HepG2 (cell line): ENCODE measurements at regions not wholly inside any gene's neighbourhood (a gene's known extent, or its start where the extent isn't known, plus 50 kb on each side); places are given as distances from the start of the nearest gene placed in this dataset.

Experiments used
- CBX2 ChIP-seq, 2 experiments: fragments of 200-600 bp in 1 of 2; sonication (generic); formaldehyde crosslinking in 1 of 2; IDR thresholded peaks; 2 replicates each; pipeline versions ENCODE4 v1.7.0 to v1.8.1; 2018 to 2022; ENCODE audit warnings: low read depth in 2 of 2, low read length in 1 of 2, mild to moderate bottlenecking in 1 of 2, missing genetic modification reagents in 1 of 2
- CBX5 ChIP-seq: sonication (generic); formaldehyde crosslinking; IDR thresholded peaks from 2 replicates; pipeline ENCODE4 v1.4.0; 2020; ENCODE audit warnings: missing genetic modification reagents, borderline replicate concordance
- ELF1 ChIP-seq: sonication (generic); formaldehyde crosslinking; IDR thresholded peaks from 2 replicates; pipeline ENCODE4 v1.4.0; 2020; ENCODE audit warnings: missing genetic modification reagents
- GZF1 ChIP-seq: sonication (generic); formaldehyde crosslinking; IDR thresholded peaks from 2 replicates; pipeline ENCODE4 v1.5.1; 2020; ENCODE audit warnings: mild to moderate bottlenecking, missing genetic modification reagents
- HMGXB3 ChIP-seq: sonication (generic); formaldehyde crosslinking; IDR thresholded peaks from 2 replicates; pipeline ENCODE4 v1.4.0; 2020; ENCODE audit warnings: missing genetic modification reagents, borderline replicate concordance
- HNRNPK ChIP-seq: fragments of 200-400 bp; formaldehyde crosslinking; IDR thresholded peaks from 2 replicates; pipeline ENCODE4 v1.6.1; 2018; ENCODE audit warnings: low read length, low read depth, moderate library complexity, mild to moderate bottlenecking; ENCODE audit not compliant: poor library complexity, severe bottlenecking
- KDM6A ChIP-seq: IDR thresholded peaks from 2 replicates; pipeline ENCODE4 v1.6.1; 2016; ENCODE audit warnings: low read depth
- MAFK ChIP-seq, 2 experiments: IDR thresholded peaks in 1 of 2; conservative IDR thresholded peaks in 1 of 2; 2 replicates each; pipeline ENCODE4 v1.6.1; 2011; ENCODE audit warnings: improper control_type of control experiment in 2 of 2, low read length in 2 of 2
- MYPOP ChIP-seq: sonication (generic); formaldehyde crosslinking; IDR thresholded peaks from 2 replicates; pipeline ENCODE4 v1.8.1; 2023; ENCODE audit warnings: mild to moderate bottlenecking, moderate library complexity, missing genetic modification reagents
- ONECUT2 ChIP-seq: sonication (generic); formaldehyde crosslinking; IDR thresholded peaks from 2 replicates; pipeline ENCODE4 v1.4.0; 2020; ENCODE audit warnings: missing genetic modification reagents
- RFXAP ChIP-seq: sonication (generic); formaldehyde crosslinking; IDR thresholded peaks from 2 replicates; pipeline ENCODE4 v1.4.0; 2020; ENCODE audit warnings: missing genetic modification reagents, borderline replicate concordance
- TRIM24 ChIP-seq: sonication (generic); formaldehyde crosslinking; IDR thresholded peaks from 2 replicates; pipeline ENCODE4 v1.8.0; 2022; ENCODE audit warnings: mild to moderate bottlenecking, missing genetic modification reagents
- ZNF225 ChIP-seq: sonication (generic); formaldehyde crosslinking; IDR thresholded peaks from 2 replicates; pipeline ENCODE4 v1.4.0; 2020; ENCODE audit warnings: mild to moderate bottlenecking, missing genetic modification reagents
- ZNF3 ChIP-seq: IDR thresholded peaks from 2 replicates; pipeline ENCODE4 v1.7.0; 2017; ENCODE audit warnings: inconsistent platforms
- TF ChIP-seq, protein P1 (sequence below): IDR thresholded peaks from 2 replicates; pipeline ENCODE4 v1.6.1; 2016; ENCODE audit warnings: low read depth, control low read depth
- TF ChIP-seq, protein P2 (sequence below): sonication (generic); formaldehyde crosslinking; IDR thresholded peaks from 2 replicates; pipeline ENCODE4 v1.4.0; 2020; ENCODE audit warnings: missing genetic modification reagents
- TF ChIP-seq, protein P3 (sequence below): sonication (generic); formaldehyde crosslinking; IDR thresholded peaks from 2 replicates; pipeline ENCODE4 v1.4.0; 2020; ENCODE audit warnings: missing genetic modification reagents
- TF ChIP-seq, protein P4 (sequence below): sonication (generic); formaldehyde crosslinking; IDR thresholded peaks from 2 replicates; pipeline ENCODE4 v1.5.0; 2020; ENCODE audit warnings: missing genetic modification reagents

DNA sequence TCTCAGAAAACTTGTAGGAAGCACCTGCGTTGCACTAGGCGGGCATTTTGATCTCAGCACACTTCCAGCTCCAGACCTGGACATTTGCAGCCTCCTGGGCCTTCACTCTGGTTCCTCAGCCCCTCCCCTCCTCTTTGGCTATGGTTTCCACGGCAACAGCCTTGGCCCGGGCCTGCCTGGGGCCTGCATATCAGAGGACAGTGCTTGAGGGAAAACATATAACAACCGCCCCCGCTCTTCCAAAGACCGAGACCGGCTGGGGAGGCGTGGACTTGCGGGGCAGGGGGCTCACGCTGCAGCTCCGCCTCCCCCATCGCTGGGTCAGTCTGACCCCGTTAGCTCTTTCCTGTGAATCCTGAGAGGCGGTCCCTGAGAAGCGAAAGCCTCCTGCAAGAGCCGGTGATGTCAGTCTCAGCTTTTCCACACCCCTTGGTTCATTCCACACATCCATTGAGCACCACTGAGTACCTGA, 125.7 kb upstream of the PEG3 start (continued):
- TF ChIP-seq MYPOP (no peak), CBX5 (CRISPR knock-in tag) (peak; percentile 13; the same call in 1 of the 2 replicates), ELF1 (CRISPR knock-in tag) (no peak), CBX2 (IDR thresholded peaks at IDR 0.05; ENCODE audit: low read depth, low read length) (no peak), CBX2 (CRISPR knock-in tag; IDR thresholded peaks at IDR 0.05; ENCODE audit: low read depth) (no peak), ZNF225 (CRISPR knock-in tag) (no peak), TRIM24 (CRISPR knock-in tag) (no peak), HNRNPK (no peak), MAFK (conservative IDR thresholded peaks at IDR 0.05 in 1 of 2, IDR thresholded peaks at IDR 0.05 in 1 of 2; ENCODE audit: low read length in 2 of 2) (no peak), ZNF3 (no peak), KDM6A (CRISPR knock-in tag) (peak; percentile 56), GZF1 (CRISPR knock-in tag) (no peak), HMGXB3 (CRISPR knock-in tag) (peak; percentile 16; the same call in 1 of the 2 replicates), RFXAP (CRISPR knock-in tag) (0 out of 2 replicates have a peak, but pooled peaks have one; percentile 16), ONECUT2 (CRISPR knock-in tag) (no peak)
- TF ChIP-seq, protein P1, sequence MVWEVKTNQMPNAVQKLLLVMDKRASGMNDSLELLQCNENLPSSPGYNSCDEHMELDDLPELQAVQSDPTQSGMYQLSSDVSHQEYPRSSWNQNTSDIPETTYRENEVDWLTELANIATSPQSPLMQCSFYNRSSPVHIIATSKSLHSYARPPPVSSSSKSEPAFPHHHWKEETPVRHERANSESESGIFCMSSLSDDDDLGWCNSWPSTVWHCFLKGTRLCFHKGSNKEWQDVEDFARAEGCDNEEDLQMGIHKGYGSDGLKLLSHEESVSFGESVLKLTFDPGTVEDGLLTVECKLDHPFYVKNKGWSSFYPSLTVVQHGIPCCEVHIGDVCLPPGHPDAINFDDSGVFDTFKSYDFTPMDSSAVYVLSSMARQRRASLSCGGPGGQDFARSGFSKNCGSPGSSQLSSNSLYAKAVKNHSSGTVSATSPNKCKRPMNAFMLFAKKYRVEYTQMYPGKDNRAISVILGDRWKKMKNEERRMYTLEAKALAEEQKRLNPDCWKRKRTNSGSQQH = no peak
- TF ChIP-seq, protein P2, sequence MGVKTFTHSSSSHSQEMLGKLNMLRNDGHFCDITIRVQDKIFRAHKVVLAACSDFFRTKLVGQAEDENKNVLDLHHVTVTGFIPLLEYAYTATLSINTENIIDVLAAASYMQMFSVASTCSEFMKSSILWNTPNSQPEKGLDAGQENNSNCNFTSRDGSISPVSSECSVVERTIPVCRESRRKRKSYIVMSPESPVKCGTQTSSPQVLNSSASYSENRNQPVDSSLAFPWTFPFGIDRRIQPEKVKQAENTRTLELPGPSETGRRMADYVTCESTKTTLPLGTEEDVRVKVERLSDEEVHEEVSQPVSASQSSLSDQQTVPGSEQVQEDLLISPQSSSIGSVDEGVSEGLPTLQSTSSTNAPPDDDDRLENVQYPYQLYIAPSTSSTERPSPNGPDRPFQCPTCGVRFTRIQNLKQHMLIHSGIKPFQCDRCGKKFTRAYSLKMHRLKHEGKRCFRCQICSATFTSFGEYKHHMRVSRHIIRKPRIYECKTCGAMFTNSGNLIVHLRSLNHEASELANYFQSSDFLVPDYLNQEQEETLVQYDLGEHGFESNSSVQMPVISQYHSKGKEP (CRISPR knock-in tag) = no peak
- TF ChIP-seq, protein P3, sequence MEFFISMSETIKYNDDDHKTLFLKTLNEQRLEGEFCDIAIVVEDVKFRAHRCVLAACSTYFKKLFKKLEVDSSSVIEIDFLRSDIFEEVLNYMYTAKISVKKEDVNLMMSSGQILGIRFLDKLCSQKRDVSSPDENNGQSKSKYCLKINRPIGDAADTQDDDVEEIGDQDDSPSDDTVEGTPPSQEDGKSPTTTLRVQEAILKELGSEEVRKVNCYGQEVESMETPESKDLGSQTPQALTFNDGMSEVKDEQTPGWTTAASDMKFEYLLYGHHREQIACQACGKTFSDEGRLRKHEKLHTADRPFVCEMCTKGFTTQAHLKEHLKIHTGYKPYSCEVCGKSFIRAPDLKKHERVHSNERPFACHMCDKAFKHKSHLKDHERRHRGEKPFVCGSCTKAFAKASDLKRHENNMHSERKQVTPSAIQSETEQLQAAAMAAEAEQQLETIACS (CRISPR knock-in tag) = no peak
- TF ChIP-seq, protein P4, sequence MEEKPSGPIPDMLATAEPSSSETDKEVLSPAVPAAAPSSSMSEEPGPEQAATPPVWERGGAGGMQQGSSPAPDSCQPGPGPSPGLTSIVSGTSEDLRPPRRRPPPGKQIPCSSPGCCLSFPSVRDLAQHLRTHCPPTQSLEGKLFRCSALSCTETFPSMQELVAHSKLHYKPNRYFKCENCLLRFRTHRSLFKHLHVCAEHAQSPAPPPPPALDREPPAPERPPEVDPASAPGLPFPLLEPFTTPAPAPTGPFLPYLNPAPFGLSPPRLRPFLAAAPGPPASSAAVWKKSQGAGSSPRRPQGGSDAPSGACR (CRISPR knock-in tag) = no peak
